DOHH2 (cell line): ENCODE measurements at regions not wholly inside any gene's neighbourhood (a gene's known extent, or its start where the extent isn't known, plus 50 kb on each side); places are given as distances from the start of the nearest gene placed in this dataset.

Source experiments
- H3F3A ChIP-seq: fragments of 200-600 bp; sonication (generic), shearing (Covaris generic); 2 replicates; pipeline ENCODE4 v1.6.0; 2016; ENCODE audit warnings: antibody characterized with exemption, mild to moderate bottlenecking; ENCODE audit not compliant: control insufficient read depth, insufficient read depth
- H3K27ac ChIP-seq: fragments of 200-600 bp; sonication (generic); 2 replicates; pipeline ENCODE4 v1.5.1; 2014; ENCODE audit warnings: low read depth, mild to moderate bottlenecking, low read length, moderate library complexity
- H3K27me3 ChIP-seq: fragments of 200-600 bp; sonication (generic); 2 replicates; pipeline ENCODE4 v1.6.1; 2014; ENCODE audit warnings: mild to moderate bottlenecking, low read length, mixed read lengths; ENCODE audit not compliant: control insufficient read depth
- H3K36me3 ChIP-seq: fragments of 200-600 bp; sonication (generic); 2 replicates; pipeline ENCODE4 v1.6.1; 2014; ENCODE audit warnings: mild to moderate bottlenecking, low read length, moderate library complexity, mixed read lengths; ENCODE audit not compliant: control insufficient read depth
- H3K4me1 ChIP-seq: fragments of 200-600 bp; sonication (generic); 2 replicates; pipeline ENCODE4 v1.6.1; 2014; ENCODE audit warnings: mild to moderate bottlenecking, low read length, mixed read lengths; ENCODE audit not compliant: control insufficient read depth
- H3K4me2 ChIP-seq: fragments of 200-600 bp; sonication (generic); 2 replicates; pipeline ENCODE4 v1.6.0; 2014; ENCODE audit warnings: mild to moderate bottlenecking, low read length, moderate library complexity
- H3K4me3 ChIP-seq: fragments of 200-600 bp; sonication (generic); 2 replicates; pipeline ENCODE4 v1.5.1; 2014; ENCODE audit warnings: mild to moderate bottlenecking, low read length, mixed read lengths
- H3K79me2 ChIP-seq: fragments of 200-600 bp; sonication (generic); 2 replicates; pipeline ENCODE4 v1.6.1; 2014; ENCODE audit warnings: mild to moderate bottlenecking, low read length, mixed read lengths; ENCODE audit not compliant: control insufficient read depth
- H3K9me2 ChIP-seq: fragments of 200-600 bp; sonication (generic); replicated peaks from 2 replicates; pipeline ENCODE4 v1.6.1; 2014; ENCODE audit warnings: mild to moderate bottlenecking, low read length, mixed read lengths; ENCODE audit not compliant: control insufficient read depth
- H3K9me3 ChIP-seq: fragments of 200-600 bp; sonication (generic); 2 replicates; pipeline ENCODE4 v1.6.1; 2014; ENCODE audit warnings: antibody characterized with exemption, low read length, mixed read lengths; ENCODE audit not compliant: control insufficient read depth, insufficient read depth
- H4K20me1 ChIP-seq: fragments of 200-600 bp; sonication (generic); 2 replicates; pipeline ENCODE4 v1.6.0; 2014; ENCODE audit warnings: low read depth, mild to moderate bottlenecking, antibody characterized with exemption, low read length, moderate library complexity; ENCODE audit not compliant: control insufficient read depth, insufficient read depth
- EZH2phosphoT487 ChIP-seq: fragments of 200-600 bp; sonication (generic); IDR thresholded peaks from 2 replicates; pipeline ENCODE4 v1.6.1; 2017; ENCODE audit warnings: borderline replicate concordance, mild to moderate bottlenecking, antibody characterized with exemption, low read length, moderate library complexity, mixed read lengths
- TF ChIP-seq, protein P1 (sequence below): fragments of 200-600 bp; sonication (generic); IDR thresholded peaks from one replicate; pipeline ENCODE4 v1.5.1; 2014; ENCODE audit warnings: antibody characterized with exemption, mild to moderate bottlenecking, low read depth, low read length; ENCODE audit not compliant: poor library complexity, severe bottlenecking

DNA sequence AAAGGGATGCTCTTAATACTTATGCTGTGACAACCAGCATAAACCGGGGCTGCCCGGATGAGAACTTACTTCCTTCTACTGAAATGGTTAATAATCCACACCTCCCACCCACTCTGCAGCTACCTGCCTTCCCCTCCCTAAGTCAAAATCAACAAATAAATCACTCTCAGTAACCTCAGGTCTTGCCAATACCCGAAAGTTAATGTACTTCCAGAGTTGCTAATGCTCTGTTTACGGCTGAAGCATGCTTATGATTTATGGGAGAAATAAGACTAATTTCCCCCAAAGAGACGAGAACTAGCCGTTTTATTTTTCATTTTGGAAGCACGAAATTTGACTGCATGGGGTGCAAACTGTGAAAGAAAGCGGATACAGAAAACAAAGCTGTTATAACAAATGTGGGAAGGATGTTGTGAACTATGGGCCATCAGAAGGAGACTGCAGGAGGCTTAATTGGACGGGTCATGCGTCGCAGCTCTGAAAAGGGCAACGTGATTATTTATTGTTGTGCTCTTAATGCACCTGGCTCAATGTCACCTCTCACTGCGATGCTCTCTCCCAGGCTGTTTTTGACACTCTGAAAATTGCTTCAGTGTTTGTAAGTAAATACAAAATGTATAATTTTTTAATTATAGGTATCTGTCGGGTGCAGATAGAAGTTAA, 114.0 kb upstream of the SLC7A1 start:
- Histone ChIP-seq H4K20me1 (no peaks in the 10 kb centered on the region), H3K27me3 (peaks cover 21% of the 10 kb centered on the region), H3F3A (no peaks in the 10 kb centered on the region), H3K4me1 (no peaks in the 10 kb centered on the region), H3K9me3 (peaks cover 3% of the 10 kb centered on the region; the same call in 1 of the 2 replicates), H3K9me2 (no peaks in the 10 kb centered on the region), H3K4me2 (no peak overlapping the region), H3K79me2 (no peaks in the 10 kb centered on the region), H3K4me3 (no peak overlapping the region), H3K36me3 (no peaks in the 10 kb centered on the region), H3K27ac (no peak overlapping the region)
- TF ChIP-seq EZH2phosphoT487: no peak
- TF ChIP-seq, protein P1, sequence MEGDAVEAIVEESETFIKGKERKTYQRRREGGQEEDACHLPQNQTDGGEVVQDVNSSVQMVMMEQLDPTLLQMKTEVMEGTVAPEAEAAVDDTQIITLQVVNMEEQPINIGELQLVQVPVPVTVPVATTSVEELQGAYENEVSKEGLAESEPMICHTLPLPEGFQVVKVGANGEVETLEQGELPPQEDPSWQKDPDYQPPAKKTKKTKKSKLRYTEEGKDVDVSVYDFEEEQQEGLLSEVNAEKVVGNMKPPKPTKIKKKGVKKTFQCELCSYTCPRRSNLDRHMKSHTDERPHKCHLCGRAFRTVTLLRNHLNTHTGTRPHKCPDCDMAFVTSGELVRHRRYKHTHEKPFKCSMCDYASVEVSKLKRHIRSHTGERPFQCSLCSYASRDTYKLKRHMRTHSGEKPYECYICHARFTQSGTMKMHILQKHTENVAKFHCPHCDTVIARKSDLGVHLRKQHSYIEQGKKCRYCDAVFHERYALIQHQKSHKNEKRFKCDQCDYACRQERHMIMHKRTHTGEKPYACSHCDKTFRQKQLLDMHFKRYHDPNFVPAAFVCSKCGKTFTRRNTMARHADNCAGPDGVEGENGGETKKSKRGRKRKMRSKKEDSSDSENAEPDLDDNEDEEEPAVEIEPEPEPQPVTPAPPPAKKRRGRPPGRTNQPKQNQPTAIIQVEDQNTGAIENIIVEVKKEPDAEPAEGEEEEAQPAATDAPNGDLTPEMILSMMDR: no peak

DNA sequence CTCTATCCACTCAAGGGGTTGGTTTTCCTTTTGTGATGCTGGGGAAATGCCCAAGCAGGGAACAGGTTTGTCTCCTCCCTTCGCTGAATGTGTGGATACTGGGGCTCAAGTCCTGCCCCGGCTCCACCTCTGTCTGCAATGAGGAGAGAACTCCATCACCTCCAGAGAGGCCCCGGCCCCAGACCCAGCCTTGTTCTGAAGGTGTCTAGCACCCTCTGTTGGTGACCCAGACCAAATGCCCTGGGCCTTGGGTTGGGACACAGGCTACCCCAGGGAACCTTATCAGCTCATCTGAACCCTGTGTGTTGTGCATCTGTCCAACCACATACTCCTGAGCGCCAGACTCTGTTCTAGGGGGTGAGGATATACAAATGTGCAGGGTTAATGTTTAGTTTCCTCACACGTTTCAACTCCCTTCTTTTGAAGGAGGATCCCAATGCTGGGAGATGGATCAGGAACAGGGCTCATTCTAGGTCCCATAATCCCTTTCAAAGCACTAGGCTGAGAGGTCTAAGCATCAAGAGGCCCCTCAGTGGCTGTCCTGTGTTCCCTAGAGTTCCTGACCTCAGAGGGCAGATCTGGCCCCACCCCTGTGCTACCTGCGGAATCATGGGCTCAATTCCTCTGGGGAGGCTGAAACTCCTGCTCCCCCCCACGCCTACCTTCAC, 112.5 kb upstream of the SLC7A1 start:
- Histone ChIP-seq H3K79me2 (no peaks in the 10 kb centered on the region), H3K9me3 (no peaks in the 10 kb centered on the region), H4K20me1 (no peaks in the 10 kb centered on the region), H3K4me3 (no peak overlapping the region), H3F3A (no peaks in the 10 kb centered on the region), H3K36me3 (no peaks in the 10 kb centered on the region), H3K4me2 (no peak overlapping the region), H3K27me3 (peaks cover 29% of the 10 kb centered on the region), H3K4me1 (no peaks in the 10 kb centered on the region), H3K9me2 (no peaks in the 10 kb centered on the region), H3K27ac (no peak overlapping the region)
- TF ChIP-seq EZH2phosphoT487: no peak
- TF ChIP-seq, protein P1: peak; percentile 68

DNA sequence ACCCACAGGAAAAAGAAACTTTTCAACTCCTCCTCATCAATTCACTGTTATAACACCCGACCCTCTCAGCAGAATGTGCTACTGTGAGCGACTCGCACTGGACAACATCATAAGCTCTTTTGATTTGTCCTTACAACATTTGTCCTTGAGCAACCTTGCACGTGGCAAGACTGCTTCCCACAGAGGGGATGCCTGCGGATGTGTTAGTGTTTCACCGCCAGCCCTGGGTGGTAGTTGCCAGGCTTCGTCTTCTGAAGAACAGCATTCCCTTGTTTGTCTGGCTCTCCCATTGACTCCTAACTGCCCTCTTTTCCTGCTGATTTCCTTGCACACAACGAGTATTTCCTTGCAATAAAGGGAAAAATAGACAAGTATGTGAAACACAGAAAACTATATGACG, 111.4 kb upstream of the SLC7A1 start:
- Histone ChIP-seq H3K4me2 (no peak overlapping the region), H3F3A (no peaks in the 10 kb centered on the region), H3K79me2 (no peaks in the 10 kb centered on the region), H3K27me3 (peaks cover 30% of the 10 kb centered on the region), H3K27ac (no peak overlapping the region), H3K9me3 (no peaks in the 10 kb centered on the region), H3K9me2 (no peaks in the 10 kb centered on the region), H3K36me3 (no peaks in the 10 kb centered on the region), H4K20me1 (no peaks in the 10 kb centered on the region), H3K4me3 (no peak overlapping the region), H3K4me1 (no peaks in the 10 kb centered on the region)
- no peak for TF ChIP-seq EZH2phosphoT487
- TF ChIP-seq, protein P1: no peak
